Chondrocyte (in vitro differentiated cells): ENCODE measurements at regions not wholly inside any gene's neighbourhood (a gene's known extent, or its start where the extent isn't known, plus 50 kb on each side); places are given as distances from the start of the nearest gene placed in this dataset.

Experiments used
- DNase-seq: peaks from one replicate; pipeline ENCODE4 v3.0.0; 2021; ENCODE audit warnings: mixed read lengths, low spot score
- H3K27ac Mint-ChIP-seq: one replicate; pipeline ENCODE4 v1.8.0; 2021; ENCODE audit warnings: mild to moderate bottlenecking, moderate library complexity, mixed read lengths; ENCODE audit not compliant: unreplicated experiment
- H3K27me3 Mint-ChIP-seq: 2 replicates; pipeline ENCODE4 v1.8.0; 2021; ENCODE audit warnings: low read depth, mixed read lengths
- H3K36me3 Mint-ChIP-seq: 2 replicates; pipeline ENCODE4 v1.8.0; 2021; ENCODE audit warnings: low read depth, mixed read lengths
- H3K4me1 Mint-ChIP-seq: 2 replicates; pipeline ENCODE4 v1.8.0; 2021; ENCODE audit warnings: low read depth, mild to moderate bottlenecking, mixed read lengths
- H3K4me3 Mint-ChIP-seq: one replicate; pipeline ENCODE4 v1.8.0; 2021; ENCODE audit warnings: mild to moderate bottlenecking, moderate library complexity, mixed read lengths; ENCODE audit not compliant: unreplicated experiment
- H3K9me3 Mint-ChIP-seq: 2 replicates; pipeline ENCODE4 v1.8.0; 2021; ENCODE audit warnings: low read depth, mixed read lengths
- TF ChIP-seq, protein P1 (sequence below): fragments of 200-600 bp; sonication (generic); IDR thresholded peaks from 2 replicates; pipeline ENCODE4 v1.5.0; 2021; ENCODE audit warnings: antibody characterized with exemption, mild to moderate bottlenecking, moderate library complexity

DNA sequence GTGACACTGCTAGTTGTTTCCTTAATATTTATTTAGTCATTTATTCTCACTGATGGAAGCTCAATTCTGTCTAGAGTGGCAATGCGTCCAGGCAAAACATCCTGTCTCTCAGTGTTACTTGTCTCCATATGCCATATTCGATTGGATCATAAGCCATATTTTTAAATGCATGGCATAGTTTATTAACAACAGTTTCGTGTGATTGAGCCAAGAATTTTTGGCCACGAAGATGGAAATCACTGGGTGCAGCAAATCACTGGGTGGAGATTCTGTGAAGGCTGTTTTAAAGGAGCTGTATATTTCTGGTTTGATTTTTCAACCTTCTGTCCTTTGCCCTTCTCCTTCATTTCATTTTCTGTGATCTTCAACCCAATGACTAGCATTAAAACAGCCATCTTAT lies 205.2 kb downstream of the JRKL start:
- DNase-seq, result no peak
- peaks cover 5% of the 10 kb centered on the region for H3K27me3 Mint-ChIP-seq
- H3K27ac Mint-ChIP-seq, result no peak overlapping the region
- TF ChIP-seq, protein P1, sequence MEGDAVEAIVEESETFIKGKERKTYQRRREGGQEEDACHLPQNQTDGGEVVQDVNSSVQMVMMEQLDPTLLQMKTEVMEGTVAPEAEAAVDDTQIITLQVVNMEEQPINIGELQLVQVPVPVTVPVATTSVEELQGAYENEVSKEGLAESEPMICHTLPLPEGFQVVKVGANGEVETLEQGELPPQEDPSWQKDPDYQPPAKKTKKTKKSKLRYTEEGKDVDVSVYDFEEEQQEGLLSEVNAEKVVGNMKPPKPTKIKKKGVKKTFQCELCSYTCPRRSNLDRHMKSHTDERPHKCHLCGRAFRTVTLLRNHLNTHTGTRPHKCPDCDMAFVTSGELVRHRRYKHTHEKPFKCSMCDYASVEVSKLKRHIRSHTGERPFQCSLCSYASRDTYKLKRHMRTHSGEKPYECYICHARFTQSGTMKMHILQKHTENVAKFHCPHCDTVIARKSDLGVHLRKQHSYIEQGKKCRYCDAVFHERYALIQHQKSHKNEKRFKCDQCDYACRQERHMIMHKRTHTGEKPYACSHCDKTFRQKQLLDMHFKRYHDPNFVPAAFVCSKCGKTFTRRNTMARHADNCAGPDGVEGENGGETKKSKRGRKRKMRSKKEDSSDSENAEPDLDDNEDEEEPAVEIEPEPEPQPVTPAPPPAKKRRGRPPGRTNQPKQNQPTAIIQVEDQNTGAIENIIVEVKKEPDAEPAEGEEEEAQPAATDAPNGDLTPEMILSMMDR, result no peak
- no peaks in the 10 kb centered on the region for H3K9me3 Mint-ChIP-seq
- H3K4me3 Mint-ChIP-seq, result no peak overlapping the region
- no peaks in the 10 kb centered on the region for H3K4me1 Mint-ChIP-seq
- H3K36me3 Mint-ChIP-seq, result no peaks in the 10 kb centered on the region

DNA sequence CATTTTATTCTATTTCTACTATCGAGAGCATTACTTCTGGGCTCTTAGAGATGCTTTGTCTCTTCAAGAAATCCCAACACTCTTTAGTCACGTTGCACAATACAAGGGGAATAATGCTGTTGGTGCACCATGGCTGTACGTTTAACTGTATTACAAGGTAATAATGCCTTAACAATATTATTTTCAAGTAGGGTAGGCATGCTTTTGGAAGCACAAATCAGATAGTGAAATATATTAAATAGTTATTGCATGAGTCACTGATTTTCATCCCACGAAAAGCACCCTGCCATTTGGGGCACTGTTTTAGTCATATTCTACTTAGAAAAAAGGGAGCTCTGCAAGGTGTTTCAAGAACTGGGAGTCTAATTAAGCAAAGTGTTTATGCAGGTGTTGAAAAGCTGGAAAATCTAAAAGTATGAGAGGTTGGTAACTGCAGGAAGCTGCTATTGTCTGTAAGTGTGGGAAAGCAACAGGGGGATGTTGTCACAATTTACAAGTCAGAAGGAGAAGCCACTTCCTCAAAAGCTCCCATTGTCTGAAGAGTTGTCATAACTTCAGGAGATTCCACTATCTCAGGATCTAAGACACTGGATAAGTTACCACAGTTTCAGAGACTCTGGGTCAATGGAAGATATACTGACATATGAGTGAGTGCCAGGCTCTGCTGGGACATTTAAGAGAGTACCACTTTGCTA lies 218.2 kb downstream of the JRKL start:
- TF ChIP-seq, protein P1, result no peak
- H3K27ac Mint-ChIP-seq, result no peak overlapping the region
- no peak overlapping the region for H3K4me3 Mint-ChIP-seq
- peaks cover 15% of the 10 kb centered on the region for H3K9me3 Mint-ChIP-seq
- H3K27me3 Mint-ChIP-seq, result peaks cover 7% of the 10 kb centered on the region
- no peaks in the 10 kb centered on the region for H3K4me1 Mint-ChIP-seq
- no peak for DNase-seq
- no peaks in the 10 kb centered on the region for H3K36me3 Mint-ChIP-seq

GRCh38 chr11:96614101-96614500 lies 224.3 kb downstream of the JRKL start:
- H3K27ac Mint-ChIP-seq, result no peak overlapping the region
- peaks cover 18% of the 10 kb centered on the region for H3K27me3 Mint-ChIP-seq
- no peaks in the 10 kb centered on the region for H3K4me1 Mint-ChIP-seq
- H3K9me3 Mint-ChIP-seq, result peaks cover 15% of the 10 kb centered on the region
- H3K4me3 Mint-ChIP-seq, result no peak overlapping the region
- H3K36me3 Mint-ChIP-seq, result no peaks in the 10 kb centered on the region
- DNase-seq, result no peak
- TF ChIP-seq, protein P1, result no peak

DNA sequence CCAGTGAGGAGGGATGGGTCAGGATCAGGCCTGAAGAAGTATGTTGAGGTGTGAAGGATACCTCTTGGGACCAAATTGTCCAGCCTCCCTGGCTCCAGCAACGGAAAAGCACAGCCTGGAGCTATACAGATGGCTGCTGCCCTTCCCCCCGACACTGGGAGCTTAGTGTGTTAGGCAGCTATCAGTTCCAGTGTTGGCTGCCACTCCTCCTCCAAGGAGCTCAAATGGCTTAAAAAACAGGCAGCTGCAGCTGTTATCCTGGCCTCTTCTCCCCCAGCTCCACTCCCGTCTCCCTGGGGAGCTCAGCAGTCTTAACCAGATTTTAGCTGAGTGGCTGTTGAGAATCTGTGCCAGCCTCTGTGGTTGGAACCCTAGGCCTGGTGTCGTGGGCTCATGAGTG lies 225.0 kb downstream of the JRKL start:
- Mint-ChIP-seq H3K27me3 (peaks cover 18% of the 10 kb centered on the region), H3K27ac (no peak overlapping the region), H3K36me3 (no peaks in the 10 kb centered on the region), H3K9me3 (peaks cover 12% of the 10 kb centered on the region), H3K4me3 (no peak overlapping the region), H3K4me1 (no peaks in the 10 kb centered on the region)
- no peak for DNase-seq
- TF ChIP-seq, protein P1, result no peak

- H3K27me3 Mint-ChIP-seq, result peaks cover 10% of the 10 kb centered on the region
- no peak for DNase-seq
- no peak overlapping the region for H3K4me3 Mint-ChIP-seq
- no peaks in the 10 kb centered on the region for H3K4me1 Mint-ChIP-seq
- no peaks in the 10 kb centered on the region for H3K36me3 Mint-ChIP-seq
- peaks cover under 1% of the 10 kb centered on the region for H3K9me3 Mint-ChIP-seq
- H3K27ac Mint-ChIP-seq, result no peak overlapping the region
- TF ChIP-seq, protein P1, result no peak
Observed at GRCh38 chr11:96620464-96621044, 230.7 kb downstream of the JRKL start.
